Kidney (tissue), 10 donors: ENCODE measurements at regions not wholly inside any gene's neighbourhood (a gene's known extent, or its start where the extent isn't known, plus 50 kb on each side); places are given as distances from the start of the nearest gene placed in this dataset.
"Not testable (repeated sequence)": the region's sequence is repeated elsewhere in the genome, so short reads cannot be mapped to it uniquely, and the experiment has no call there.

Source experiments
- DNase-seq, 5 donors: peaks; one replicate each; pipeline ENCODE4 v3.0.0-alpha.2; 2013 to 2020
- FAIRE-seq: peaks from 2 replicates; lab custom pipeline; 2012; peaks lifted over from hg19 to GRCh38; lab: Jason Lieb, UNC
- H3K27ac ChIP-seq, 2 donors: one replicate each; pipeline ENCODE4 v1.7.0; 2013; ENCODE audit warnings: low read depth in 2 of 2, low read length in 2 of 2, inconsistent platforms in 1 of 2
- H3K27me3 ChIP-seq: one replicate; pipeline ENCODE4 v1.7.1; 2013; ENCODE audit warnings: low read length, inconsistent platforms; ENCODE audit not compliant: control insufficient read depth, insufficient read depth
- H3K36me3 ChIP-seq, 3 donors: one replicate each; pipeline versions ENCODE4 v1.7.0 to v1.7.1; 2013; ENCODE audit warnings: low read length in 3 of 3, control low read depth in 1 of 3, inconsistent platforms in 1 of 3; ENCODE audit not compliant: insufficient read depth in 3 of 3, control insufficient read depth in 2 of 3
- H3K4me1 ChIP-seq, 3 donors: one replicate each; pipeline versions ENCODE4 v1.7.0 to v1.7.1; 2013; ENCODE audit warnings: low read length in 3 of 3, inconsistent platforms in 1 of 3, low read depth in 1 of 3; ENCODE audit not compliant: control insufficient read depth in 2 of 3, insufficient read depth in 2 of 3
- H3K4me3 ChIP-seq, 3 donors: one replicate each; pipeline versions ENCODE4 v1.7.0 to v1.8.1; 2013; ENCODE audit warnings: low read length in 3 of 3, control low read depth in 1 of 3, inconsistent platforms in 1 of 3
- H3K9ac ChIP-seq, 3 donors: one replicate each; pipeline versions ENCODE4 v1.7.0 to v1.7.1; 2013; ENCODE audit warnings: low read length in 3 of 3, control low read depth in 1 of 3, inconsistent platforms in 1 of 3
- H3K9me3 ChIP-seq, 3 donors: one replicate each; pipeline versions ENCODE4 v1.7.0 to v1.7.1; 2013; ENCODE audit warnings: low read length in 3 of 3, control low read depth in 1 of 3, inconsistent platforms in 1 of 3; ENCODE audit not compliant: control insufficient read depth in 2 of 3, insufficient read depth in 1 of 3
- intact Hi-C: fragments of 100-400 bp; cut with DNase I; formaldehyde crosslinking; loops from one replicate; pipeline ENCODE4 v1.11.1; 2022
- donor health status: control.
- donor health status: control.
- donor health status: DM: yes; HTN: yes; CAD: no.
- donor health status: Normal renal cell carcinoma (clear cell type).

DNA sequence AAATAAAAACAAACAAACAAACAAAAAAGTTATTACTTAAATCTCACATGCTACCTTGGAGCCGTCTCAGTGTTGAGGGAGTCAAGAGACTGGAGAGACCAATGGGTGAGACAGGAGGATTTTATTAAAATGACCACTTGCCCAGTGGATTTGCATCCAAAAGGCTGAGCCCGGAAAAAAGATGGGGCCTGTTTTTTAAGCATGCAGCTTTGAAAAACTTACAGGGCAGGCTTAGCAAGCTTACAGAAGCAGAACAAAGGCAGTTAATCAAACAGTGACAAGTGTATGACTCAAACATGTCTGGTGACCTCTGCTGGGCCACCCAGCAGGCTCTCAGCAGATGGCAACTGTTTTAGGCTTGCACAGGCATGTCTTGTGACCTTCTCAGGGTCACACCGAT lies 82.5 kb downstream of the POTEH start:
- not testable (repeated sequence) for FAIRE-seq

DNA sequence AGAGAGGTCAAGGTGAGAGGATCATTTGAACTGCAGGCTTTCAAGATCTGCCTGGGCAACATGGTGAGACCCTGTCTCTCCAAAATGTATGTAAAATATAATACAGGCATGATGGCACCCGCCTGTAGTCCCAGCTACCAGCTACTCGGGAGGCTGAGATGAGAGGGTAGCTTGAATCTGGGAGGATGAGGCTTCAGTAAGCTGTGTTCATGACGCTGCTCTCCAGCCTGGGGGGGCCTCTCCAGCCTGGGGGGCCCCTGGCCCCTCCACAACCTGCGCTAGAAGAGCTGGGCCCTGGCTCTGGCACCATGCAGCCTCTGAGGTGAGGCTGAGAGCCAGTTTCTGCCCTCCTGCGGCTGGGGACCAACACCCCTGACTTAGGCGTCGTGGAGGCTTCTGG lies 85.3 kb downstream of the POTEH start:
- H3K4me3 ChIP-seq, intact Hi-C loops, H3K36me3 ChIP-seq, H3K9ac ChIP-seq, H3K27me3 ChIP-seq, H3K27ac ChIP-seq, FAIRE-seq, H3K9me3 ChIP-seq, H3K4me1 ChIP-seq: not testable (repeated sequence)
- peak in 1 of 5 donors; percentile 41 for DNase-seq

More for the DNA sequence above, 82.5 kb downstream of the POTEH start:
- H3K9me3 ChIP-seq, H3K9ac ChIP-seq, H3K4me3 ChIP-seq, H3K27me3 ChIP-seq, intact Hi-C loops, H3K27ac ChIP-seq, H3K4me1 ChIP-seq, H3K36me3 ChIP-seq: not testable (repeated sequence)
- DNase-seq, result peak in 1 of 5 donors; percentile 5

DNA sequence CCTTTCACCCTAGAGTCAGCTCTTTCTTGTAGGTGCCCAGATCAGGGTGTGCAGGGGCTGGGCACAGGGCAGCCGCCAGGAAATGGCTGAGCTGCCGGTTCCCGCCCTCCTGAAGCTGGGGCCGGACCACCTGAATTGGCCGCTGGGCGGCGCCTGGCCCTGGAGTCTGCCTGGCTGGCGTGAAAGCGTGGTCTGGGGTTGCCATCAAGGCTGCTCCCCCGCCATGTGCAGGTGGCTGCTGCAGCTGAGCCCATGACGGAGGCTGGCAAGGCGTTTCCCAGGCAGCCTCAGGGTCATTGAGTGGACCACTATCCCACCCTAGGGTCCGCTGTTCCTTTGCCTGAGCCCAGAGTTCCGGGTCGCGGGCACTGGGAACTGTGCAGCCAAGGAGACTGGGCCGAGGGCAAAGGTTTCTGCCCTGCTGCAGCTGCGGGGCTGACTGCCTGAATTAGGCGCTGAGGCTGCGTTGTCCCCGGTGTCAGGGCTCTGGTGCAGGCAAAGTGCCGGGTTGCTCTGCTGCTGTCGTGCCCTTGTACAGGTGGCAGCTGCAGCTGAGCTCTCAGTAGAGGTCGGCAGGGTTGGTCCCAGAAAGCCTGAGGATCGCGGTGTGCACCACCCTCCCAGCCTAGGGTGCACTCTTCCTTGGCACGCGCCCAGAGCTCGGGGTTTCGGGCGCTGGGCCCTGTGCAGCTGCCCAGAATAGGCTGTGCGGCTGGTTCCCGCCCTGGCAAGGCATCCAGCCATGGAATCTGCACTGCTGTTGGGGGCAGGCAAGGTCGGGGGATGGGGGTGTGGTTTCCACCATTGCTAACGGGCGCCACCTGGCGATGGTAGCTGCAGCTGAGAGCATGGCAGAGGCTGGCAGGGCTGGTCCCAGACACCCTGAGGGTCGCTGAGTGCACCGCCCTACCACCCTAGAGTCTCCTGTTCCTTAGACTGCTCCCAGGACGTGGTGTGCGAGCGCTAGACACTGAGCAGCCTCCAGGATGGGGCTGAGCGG lies 86.1 kb downstream of the POTEH start:
- H3K27me3 ChIP-seq, FAIRE-seq, H3K4me3 ChIP-seq, intact Hi-C loops, H3K9ac ChIP-seq, H3K36me3 ChIP-seq, H3K4me1 ChIP-seq, H3K9me3 ChIP-seq, H3K27ac ChIP-seq: not testable (repeated sequence)
- DNase-seq, result peak in 2 of 5 donors; percentile 11 to 69

DNA sequence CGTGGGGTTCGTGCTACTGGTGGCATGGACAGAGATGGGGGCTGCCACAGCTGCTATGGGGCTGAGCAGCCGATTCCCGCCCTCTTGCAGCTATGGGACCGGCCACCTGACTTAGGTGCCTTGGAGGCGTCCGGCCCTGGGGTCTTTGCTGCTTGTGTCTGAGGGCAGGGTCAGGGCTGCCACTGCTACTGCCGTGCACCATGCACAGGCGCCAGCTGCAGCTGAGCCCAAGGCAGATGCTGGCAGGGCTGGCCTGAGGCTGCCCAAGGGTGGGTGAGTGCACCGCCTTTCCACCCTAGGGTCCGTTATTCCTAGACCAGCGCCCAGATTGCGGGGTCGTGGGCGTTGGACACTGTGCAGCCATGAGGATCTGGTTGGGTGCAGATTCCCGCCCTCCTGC lies 86.9 kb downstream of the POTEH start:
- DNase-seq, intact Hi-C loops, FAIRE-seq: not testable (repeated sequence)

DNA sequence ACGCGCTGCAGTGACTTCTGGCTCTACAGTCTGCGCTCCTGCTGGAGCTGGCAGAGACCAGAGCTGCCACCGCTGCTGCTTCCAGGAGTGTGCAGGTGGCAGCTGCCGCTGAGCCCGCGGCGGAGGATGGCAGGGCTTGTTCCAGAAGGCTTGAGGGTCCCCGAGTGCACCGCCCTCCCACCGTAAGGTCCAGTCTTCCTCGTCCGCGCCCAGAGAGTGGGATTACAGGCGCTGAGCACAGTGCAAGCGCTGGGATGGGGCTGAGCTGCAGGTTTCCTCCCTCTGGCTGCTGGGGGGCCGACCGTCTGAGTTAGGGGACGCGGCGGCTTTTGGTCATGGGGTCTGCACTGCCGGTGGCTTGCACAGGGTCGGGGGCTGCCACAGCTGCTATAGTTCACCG lies 87.3 kb downstream of the POTEH start:
- H3K9ac ChIP-seq, intact Hi-C loops, H3K27me3 ChIP-seq, H3K4me3 ChIP-seq, H3K36me3 ChIP-seq, H3K4me1 ChIP-seq, DNase-seq, H3K27ac ChIP-seq, FAIRE-seq, H3K9me3 ChIP-seq: not testable (repeated sequence)

More for the DNA sequence above, 86.9 kb downstream of the POTEH start:
- not testable (repeated sequence) for H3K9me3 ChIP-seq, H3K4me1 ChIP-seq, H3K27me3 ChIP-seq, H3K27ac ChIP-seq, H3K4me3 ChIP-seq, H3K36me3 ChIP-seq, H3K9ac ChIP-seq

DNA sequence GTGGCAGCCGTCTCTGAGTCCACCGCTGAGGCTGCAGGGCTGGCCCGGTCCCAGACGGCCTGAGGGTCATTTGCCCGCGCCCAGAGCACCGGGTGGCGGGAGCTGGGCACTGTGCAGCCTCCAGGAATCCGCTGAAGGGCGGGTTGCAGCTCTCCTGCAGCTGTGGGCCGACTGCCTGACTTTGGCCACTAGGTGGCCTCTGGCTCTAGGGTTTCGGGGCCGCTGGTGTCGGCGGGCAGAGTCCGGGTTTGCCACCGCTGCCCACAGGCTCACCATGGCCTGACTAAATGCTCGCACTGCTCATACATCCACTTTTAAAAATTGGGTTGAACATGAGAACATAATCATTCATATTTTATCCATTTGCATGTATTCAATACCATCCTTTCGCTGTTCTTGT lies 87.7 kb downstream of the POTEH start:
- FAIRE-seq, H3K4me3 ChIP-seq, H3K9ac ChIP-seq, H3K36me3 ChIP-seq, H3K9me3 ChIP-seq, H3K4me1 ChIP-seq, H3K27ac ChIP-seq, DNase-seq, intact Hi-C loops, H3K27me3 ChIP-seq: not testable (repeated sequence)

DNA sequence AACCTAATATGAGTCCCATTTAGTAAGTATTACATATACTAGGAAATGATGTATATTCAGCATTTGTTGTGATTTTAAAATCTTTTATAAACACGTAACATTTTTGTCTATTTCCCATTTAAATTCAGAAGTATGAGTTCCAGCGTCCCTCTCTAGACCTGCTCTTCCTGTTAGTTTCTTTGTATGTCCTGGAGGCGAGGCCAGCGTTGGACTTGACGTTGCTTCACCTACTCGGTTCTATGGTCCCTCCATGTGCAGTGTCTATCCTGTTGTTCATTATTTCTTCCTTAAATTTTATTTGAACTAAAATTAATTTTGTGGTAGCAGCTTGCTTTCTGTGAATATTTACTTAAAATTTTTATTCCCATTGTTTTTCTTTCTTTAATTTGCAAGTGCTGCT lies 88.5 kb downstream of the POTEH start:
- FAIRE-seq, result not testable (repeated sequence)

DNA sequence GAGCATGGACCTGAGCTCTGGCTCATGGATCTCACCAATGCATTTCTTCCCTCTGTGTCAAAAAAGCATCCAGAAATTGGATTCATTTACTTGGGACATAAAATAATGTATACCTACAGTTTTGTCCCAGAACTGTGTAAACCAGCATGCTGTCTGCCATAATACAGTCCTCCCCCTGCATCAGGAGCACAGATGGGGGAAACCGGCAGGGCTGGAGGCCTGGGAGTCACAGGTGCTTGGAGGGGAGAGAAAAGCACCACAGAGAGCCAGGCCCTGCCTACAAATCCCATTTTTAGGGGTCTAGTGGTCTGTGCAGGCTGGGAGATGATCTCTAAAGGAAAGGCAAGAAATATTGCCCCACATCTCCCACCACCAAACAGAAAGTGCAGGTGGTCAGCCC lies 91.8 kb downstream of the POTEH start:
- H3K36me3 ChIP-seq, H3K4me1 ChIP-seq, H3K9me3 ChIP-seq, FAIRE-seq, H3K27me3 ChIP-seq, H3K27ac ChIP-seq, H3K4me3 ChIP-seq, intact Hi-C loops, H3K9ac ChIP-seq: not testable (repeated sequence)
- peak in 1 of 5 donors; percentile 54 for DNase-seq

More for the DNA sequence above, 88.5 kb downstream of the POTEH start:
- H3K27me3 ChIP-seq, H3K4me1 ChIP-seq, H3K36me3 ChIP-seq, H3K4me3 ChIP-seq, H3K9ac ChIP-seq, H3K9me3 ChIP-seq, H3K27ac ChIP-seq, intact Hi-C loops: not testable (repeated sequence)
- DNase-seq, result peak in 1 of 5 donors; percentile 60
